Spinal cord (tissue), 9 donors: ENCODE measurements at regions not wholly inside any gene's neighbourhood (a gene's known extent, or its start where the extent isn't known, plus 50 kb on each side); places are given as distances from the start of the nearest gene placed in this dataset.
"Not testable (repeated sequence)": the region's sequence is repeated elsewhere in the genome, so short reads cannot be mapped to it uniquely, and the experiment has no call there.

ENCODE experiments used
- DNase-seq, 6 donors: peaks; one replicate each; pipeline versions ENCODE4 v3.0.0 to v3.0.0-alpha.2; 2013 to 2015; ENCODE audit warnings: low spot score in 6 of 6, low read depth in 4 of 6
- H3K27ac ChIP-seq: one replicate; pipeline ENCODE4 v1.5.1; 2013; ENCODE audit warnings: low read depth, low read length, control low read depth
- H3K27me3 ChIP-seq: one replicate; pipeline ENCODE4 v1.6.1; 2013; ENCODE audit warnings: low read length; ENCODE audit not compliant: control insufficient read depth, insufficient read depth
- H3K36me3 ChIP-seq: one replicate; pipeline ENCODE4 v1.6.1; 2013; ENCODE audit warnings: low read length; ENCODE audit not compliant: control insufficient read depth, insufficient read depth
- H3K4me1 ChIP-seq: one replicate; pipeline ENCODE4 v1.6.1; 2013; ENCODE audit warnings: low read length; ENCODE audit not compliant: control insufficient read depth, insufficient read depth
- H3K4me3 ChIP-seq: one replicate; pipeline ENCODE4 v1.5.1; 2013; ENCODE audit warnings: low read depth, low read length, control low read depth
- H3K9me3 ChIP-seq: one replicate; pipeline ENCODE4 v1.6.1; 2013; ENCODE audit warnings: low read length; ENCODE audit not compliant: control insufficient read depth, insufficient read depth
- WGBS: methylation state at CpG from one replicate; pipeline ENCODE4 v1.1.5; 2013; ENCODE audit warnings: missing lambda C conversion rate; ENCODE audit not compliant: insufficient coverage; 5-methylcytosine and 5-hydroxymethylcytosine counted together
- donor health status: healthy.

DNA sequence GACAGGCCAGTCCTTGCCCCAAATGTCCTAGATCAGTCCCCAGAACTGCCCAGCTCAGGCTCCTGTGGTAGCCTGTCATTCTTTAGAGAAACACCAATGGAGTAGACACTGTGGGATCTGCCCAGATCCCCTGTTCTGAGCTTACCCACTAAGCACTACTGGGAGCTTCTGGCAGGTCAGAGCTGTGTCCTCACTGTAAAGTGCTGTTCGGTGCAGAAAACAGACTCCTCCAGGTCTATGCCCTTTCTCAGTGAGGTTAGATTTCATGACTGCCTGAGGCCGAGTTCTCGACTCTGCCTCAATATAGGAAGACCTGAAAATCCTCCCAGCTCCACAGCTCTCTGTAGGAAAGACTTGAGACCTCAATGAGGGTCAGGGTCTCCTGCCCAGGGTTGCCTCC, 67.5 kb upstream of the IGLL5 start:
- Histone ChIP-seq H3K4me1 (no peaks in the 10 kb centered on the region), H3K27me3 (no peaks in the 10 kb centered on the region), H3K9me3 (no peaks in the 10 kb centered on the region), H3K4me3 (no peak overlapping the region), H3K27ac (no peak overlapping the region), H3K36me3 (no peaks in the 10 kb centered on the region)
- WGBS: 100% methylated on average over 3 of the region's 3 CpGs
- no peak for DNase-seq

- Histone ChIP-seq H3K9me3 (no peaks in the 10 kb centered on the region), H3K27ac (no peak overlapping the region), H3K27me3 (no peaks in the 10 kb centered on the region), H3K36me3 (no peaks in the 10 kb centered on the region), H3K4me3 (no peak overlapping the region), H3K4me1 (no peaks in the 10 kb centered on the region)
- DNase-seq: no peak
- 100% methylated on average over 1 of the region's 2 CpGs for WGBS
Measured at GRCh38 chr22:22820626-22821025, 67.0 kb upstream of the IGLL5 start.

GRCh38 chr22:22821340-22821739, 66.3 kb upstream of the IGLL5 start:
- Histone ChIP-seq H3K4me3 (no peak overlapping the region), H3K27me3 (no peaks in the 10 kb centered on the region), H3K27ac (no peak overlapping the region), H3K36me3 (no peaks in the 10 kb centered on the region), H3K9me3 (no peaks in the 10 kb centered on the region), H3K4me1 (no peaks in the 10 kb centered on the region)
- DNase-seq: no peak
- WGBS: 92% methylated on average over 1 of the region's 2 CpGs

DNA sequence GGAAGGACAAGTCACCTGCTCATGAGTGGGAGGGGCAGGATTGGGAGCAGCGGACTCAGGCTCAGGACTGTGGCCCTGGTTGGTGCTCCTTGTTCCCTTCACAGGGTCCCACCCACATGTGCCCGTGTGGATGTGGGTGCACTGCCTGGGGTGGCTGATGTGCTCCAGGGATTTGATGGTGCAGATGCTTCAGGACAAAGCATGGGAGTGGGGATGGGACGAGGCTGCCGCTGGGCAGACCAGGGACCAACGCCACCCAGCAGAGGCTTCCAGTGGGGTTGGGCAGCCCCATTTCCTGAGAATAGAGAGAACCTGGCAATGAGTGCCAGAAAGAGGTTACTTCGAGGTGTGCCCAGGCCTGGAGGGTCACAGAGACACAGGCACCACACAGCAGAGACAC, 65.5 kb upstream of the IGLL5 start:
- no peak for DNase-seq
- no peaks in the 10 kb centered on the region for H3K9me3 ChIP-seq
- no peak overlapping the region for H3K4me3 ChIP-seq
- WGBS: 84% methylated on average over 6 of the region's 6 CpGs
- no peaks in the 10 kb centered on the region for H3K36me3 ChIP-seq
- no peak overlapping the region for H3K27ac ChIP-seq
- no peaks in the 10 kb centered on the region for H3K27me3 ChIP-seq
- H3K4me1 ChIP-seq: no peaks in the 10 kb centered on the region

DNA sequence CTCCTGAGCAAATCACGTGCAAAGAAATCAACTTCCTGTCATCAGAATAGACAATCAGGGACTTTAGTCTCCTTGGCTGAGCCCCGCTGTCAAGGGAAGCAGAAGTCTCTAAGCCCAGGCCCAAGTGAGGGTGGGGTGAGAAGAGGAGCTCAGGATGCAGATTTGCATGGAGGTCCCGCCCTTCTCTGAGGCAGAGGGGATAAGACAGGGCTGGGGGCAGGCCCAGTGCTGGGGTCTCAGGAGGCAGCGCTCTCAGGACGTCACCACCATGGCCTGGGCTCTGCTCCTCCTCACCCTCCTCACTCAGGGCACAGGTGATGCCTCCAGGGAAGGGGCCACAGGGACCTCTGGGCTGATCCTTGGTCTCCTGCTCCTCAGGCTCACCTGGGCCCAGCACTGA, 65.1 kb upstream of the IGLL5 start:
- 84% methylated on average over 4 of the region's 5 CpGs for WGBS
- not testable (repeated sequence) for DNase-seq

GRCh38 chr22:22823131-22823810, 64.3 kb upstream of the IGLL5 start:
- Histone ChIP-seq H3K4me3 (no peak overlapping the region), H3K27ac (no peak overlapping the region), H3K9me3 (no peaks in the 10 kb centered on the region), H3K36me3 (no peaks in the 10 kb centered on the region), H3K27me3 (no peaks in the 10 kb centered on the region), H3K4me1 (no peaks in the 10 kb centered on the region)
- WGBS: 68% methylated on average over 9 of the region's 10 CpGs
- DNase-seq: peak in 2 of 6 donors; percentile 35 to 73

More for the DNA sequence above, 65.1 kb upstream of the IGLL5 start:
- H3K27ac ChIP-seq, H3K4me3 ChIP-seq, H3K36me3 ChIP-seq, H3K27me3 ChIP-seq, H3K4me1 ChIP-seq, H3K9me3 ChIP-seq: not testable (repeated sequence)

DNA sequence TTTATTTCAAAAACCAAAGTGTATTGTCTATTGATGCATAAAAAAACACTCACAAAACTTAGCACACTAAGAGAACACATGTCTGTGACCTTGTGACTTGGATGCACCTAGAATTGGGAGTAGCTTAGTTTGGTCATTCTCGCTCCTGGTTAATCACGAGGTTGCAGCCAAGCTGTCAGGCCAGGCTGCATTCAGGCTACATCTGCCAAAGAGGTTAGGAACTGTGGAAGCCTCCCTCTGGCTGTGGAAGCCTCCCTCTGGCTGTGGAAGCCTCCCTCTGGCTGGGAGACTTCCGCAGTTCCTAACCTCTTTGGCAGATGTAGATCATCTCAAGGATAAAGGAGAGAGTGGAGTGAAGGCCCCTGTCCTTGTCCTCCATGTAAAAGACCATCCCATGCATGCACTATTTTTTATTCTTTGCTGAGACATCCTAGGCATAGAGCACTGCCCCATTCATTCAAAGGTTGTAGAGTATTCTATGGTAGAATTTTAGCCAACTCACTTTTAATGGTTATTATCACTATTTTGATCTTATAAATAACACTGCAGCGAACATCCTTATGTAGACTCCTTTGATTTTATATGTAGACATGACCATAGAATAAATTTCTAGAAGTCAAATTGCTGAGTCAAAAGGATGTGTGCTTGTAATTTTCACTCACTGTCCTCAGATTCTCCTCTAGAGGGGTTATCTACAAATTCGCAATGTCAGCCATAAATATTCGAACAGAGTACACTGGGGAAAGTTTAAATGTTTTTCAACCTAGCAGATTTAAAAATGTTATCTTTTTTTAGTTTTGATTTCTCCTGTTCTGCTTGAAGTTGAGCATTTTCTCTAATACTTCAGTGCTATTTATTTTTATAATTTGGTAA, 63.0 kb upstream of the IGLL5 start:
- Histone ChIP-seq H3K9me3 (no peaks in the 10 kb centered on the region), H3K4me1 (no peaks in the 10 kb centered on the region), H3K27ac (no peak overlapping the region), H3K27me3 (no peaks in the 10 kb centered on the region), H3K4me3 (no peak overlapping the region), H3K36me3 (no peaks in the 10 kb centered on the region)
- WGBS: 91% methylated on average over 3 of the region's 6 CpGs
- DNase-seq: no peak

- Histone ChIP-seq H3K4me1 (no peaks in the 10 kb centered on the region), H3K27me3 (no peaks in the 10 kb centered on the region), H3K9me3 (no peaks in the 10 kb centered on the region), H3K4me3 (no peak overlapping the region), H3K27ac (no peak overlapping the region), H3K36me3 (no peaks in the 10 kb centered on the region)
- no peak for DNase-seq
- WGBS: no CpG with 5 or more reads among the region's 2 CpGs
Measured at GRCh38 chr22:22825213-22825593, 62.4 kb upstream of the IGLL5 start.

DNA sequence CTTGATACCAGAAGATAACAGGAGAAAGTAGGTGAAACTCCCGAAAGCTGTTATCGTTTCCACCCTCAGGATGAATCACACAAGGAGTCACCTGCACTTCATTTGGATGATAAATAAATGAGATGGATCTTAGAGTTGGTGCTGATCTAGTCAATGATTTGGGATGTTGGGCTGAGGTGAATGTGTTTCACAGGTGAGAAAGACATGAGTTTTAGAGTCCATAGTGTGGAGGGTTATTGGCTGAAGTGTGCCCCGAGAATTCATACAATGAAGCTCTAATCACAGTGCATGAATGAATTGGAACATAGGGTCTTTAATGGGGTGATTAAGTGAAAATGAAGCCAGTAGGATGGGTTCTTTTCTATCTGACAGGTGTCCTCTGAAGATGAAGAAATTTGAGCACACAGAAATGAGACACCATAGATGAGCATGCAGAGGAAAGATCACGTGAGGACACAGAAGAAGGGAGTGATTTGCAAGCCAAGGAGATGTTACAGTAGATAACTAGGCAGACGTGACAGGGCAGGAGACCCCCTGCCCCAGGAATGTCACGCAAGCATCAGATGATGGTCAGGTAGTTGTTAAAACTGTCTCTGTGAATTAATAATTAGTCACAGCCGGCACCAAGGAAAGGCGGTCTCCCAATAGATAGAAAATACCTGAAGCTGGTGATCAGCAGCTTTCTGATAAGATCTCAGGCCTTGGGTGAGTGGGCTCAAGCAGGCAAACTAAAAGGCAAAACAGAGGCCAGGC, 60.3 kb upstream of the IGLL5 start:
- no peaks in the 10 kb centered on the region for H3K4me1 ChIP-seq
- 89% methylated on average over 7 of the region's 8 CpGs for WGBS
- no peaks in the 10 kb centered on the region for H3K27me3 ChIP-seq
- no peaks in the 10 kb centered on the region for H3K9me3 ChIP-seq
- H3K27ac ChIP-seq: no peak overlapping the region
- DNase-seq: no peak
- no peaks in the 10 kb centered on the region for H3K36me3 ChIP-seq
- no peak overlapping the region for H3K4me3 ChIP-seq
